GM18498 (cell line): ENCODE measurements at regions not wholly inside any gene's neighbourhood (a gene's known extent, or its start where the extent isn't known, plus 50 kb on each side); places are given as distances from the start of the nearest gene placed in this dataset.

Experiments
- ATAC-seq: cut with Tn5 transposase; IDR thresholded peaks from one replicate; pipeline ENCODE4 v1.9.1; 2021; ENCODE audit warnings: mild to moderate bottlenecking, moderate library complexity; ENCODE audit not compliant: unreplicated experiment

DNA sequence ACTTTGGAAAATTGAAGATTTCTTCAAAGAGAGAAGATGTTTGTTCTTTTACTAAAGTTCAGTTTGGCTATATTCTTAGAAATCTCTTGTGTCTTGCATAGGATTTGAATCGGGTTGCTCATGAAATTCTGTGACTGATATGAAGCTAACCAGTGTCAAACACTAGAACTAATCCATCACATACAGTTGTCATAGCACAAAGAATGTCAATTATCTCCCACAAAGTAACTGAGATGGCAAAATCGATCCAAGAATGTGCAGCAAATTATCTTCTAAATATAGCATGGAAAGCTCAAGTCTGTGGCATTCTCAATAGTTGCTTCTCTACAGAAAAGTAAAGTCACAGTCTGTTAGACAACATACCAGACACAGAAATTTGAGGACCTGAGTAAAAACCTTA lies 768.1 kb upstream of the LRRN3 start:
- no peak for ATAC-seq

DNA sequence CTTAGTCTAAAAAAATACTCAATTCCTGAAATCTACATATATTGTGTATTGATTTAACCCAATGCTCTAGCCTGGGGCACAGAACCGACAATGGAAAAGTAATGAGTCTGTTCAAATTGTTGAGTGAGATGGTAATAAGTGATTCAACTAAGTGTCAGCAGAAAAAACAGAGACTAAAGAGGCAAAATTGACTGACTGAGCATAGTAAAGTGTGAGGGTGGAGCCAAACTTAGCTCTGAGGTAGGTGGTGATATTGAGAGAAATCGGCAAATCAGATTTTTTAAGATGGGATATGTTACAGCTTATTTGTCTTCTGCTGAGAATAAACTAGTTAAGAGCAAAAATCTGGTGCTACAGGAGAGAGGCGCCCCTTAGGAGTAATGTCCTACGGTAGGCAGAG lies 764.0 kb upstream of the LRRN3 start:
- ATAC-seq, result no peak

DNA sequence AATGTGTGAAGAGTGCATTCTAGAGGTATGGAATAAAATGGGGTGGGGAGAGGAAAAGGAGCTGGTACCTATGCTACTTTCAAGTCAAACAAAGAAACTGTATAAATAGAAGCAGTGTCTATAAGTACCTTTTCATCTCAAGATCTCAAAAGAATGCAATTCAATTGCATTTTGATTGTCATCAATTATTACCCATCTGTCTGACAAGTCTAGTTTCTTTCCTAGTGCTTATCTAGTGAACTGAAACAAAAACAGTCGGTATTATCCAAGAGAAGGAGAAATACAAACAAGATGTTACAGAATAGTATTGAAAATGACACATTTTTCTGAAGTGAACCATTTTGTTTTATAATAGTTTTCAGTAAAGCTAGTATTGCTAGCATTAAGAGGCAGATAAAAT lies 754.5 kb upstream of the LRRN3 start:
- no peak for ATAC-seq

DNA sequence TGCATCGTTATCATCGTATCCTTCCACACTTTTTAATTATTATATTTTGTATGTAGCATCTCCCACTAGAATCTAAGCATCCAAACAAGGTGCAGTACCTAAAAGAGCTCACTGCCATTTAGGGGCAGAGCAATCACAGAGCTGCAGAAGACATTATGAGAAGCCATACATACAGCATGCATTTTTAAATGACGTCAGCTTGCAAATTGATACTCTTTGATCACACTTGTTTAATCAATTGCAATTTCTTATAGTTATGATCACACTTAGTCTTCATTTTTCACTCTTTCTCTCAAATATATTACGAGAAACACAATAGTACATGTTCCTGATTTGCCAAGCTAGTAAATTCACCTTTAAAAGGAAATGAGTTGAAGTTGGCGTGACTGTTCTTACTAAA lies 753.3 kb upstream of the LRRN3 start:
- no peak for ATAC-seq

DNA sequence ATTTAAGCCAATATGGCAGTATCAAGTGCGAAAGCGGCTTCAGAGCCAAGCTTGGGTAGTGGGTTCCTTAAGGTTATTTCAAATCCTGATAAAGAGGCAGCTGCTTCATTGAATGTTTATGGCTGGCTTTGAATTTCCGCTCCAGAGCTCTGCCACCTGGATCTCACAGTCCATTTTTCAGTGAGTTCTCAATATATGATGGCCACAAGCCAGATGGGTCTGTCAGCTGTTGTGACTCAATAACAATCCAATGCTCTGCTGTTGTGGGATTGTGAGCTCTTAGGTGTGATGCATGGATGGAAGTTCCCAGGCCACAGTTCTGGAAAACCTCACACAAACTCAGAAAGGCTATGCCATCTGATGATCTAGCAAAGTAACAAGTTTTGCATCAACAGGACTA lies 743.8 kb upstream of the LRRN3 start:
- ATAC-seq, result no peak

DNA sequence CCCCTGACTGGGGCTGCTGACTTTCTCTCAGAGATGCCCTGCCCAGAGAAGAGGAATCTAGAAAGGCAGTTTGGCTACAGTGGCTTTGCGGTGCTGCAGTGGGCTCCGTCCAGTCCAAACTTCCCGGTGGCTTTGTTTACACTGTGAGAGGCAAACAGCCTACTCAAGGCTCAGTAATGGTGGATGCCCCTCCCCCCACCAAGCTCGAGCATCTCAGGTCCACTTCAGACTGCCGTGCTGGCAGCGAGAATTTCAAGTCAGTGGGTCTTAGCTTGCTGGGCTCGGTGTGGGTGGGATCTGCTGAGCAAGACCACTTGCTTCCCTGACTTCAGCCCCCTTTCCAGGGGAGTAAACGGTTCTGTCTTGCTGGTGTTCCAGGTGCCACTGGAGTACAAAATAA lies 734.5 kb upstream of the LRRN3 start:
- ATAC-seq, result no peak

DNA sequence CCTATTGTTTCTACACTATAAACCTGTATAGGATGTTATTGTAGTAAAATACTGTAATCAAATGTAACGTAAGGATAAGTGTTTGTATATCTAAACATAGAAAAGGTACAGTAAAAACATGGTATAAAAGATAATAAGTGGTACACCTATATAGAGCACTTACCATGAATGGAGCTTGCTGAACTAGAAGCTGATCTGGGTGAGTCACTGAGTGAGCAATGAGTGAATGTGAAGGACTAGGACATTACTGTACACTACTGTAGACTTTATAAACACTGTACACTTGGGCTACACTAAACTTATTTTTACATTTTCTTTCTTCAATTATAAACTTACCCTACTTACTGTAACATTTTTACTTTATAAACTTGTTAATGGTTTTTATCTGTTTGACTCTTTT lies 732.9 kb upstream of the LRRN3 start:
- ATAC-seq, result no peak

DNA sequence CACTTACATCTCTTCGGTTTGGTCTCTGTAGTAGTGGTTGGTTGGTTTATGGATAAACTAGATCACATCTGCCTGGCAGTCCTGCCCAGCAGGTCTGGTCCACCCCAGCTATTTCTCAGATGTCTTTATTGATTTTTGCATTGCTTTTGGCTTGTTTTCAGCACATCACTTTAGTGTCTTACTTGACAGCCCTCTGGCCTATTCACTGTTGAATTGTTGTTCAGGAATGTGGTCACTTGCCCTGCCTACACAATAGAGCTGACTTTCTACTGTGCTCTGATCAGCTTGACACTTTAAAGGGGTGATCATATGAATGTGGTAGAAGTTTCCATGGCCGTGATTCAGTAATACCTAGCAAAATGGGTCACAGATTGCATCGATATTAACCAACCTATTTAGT lies 719.2 kb upstream of the LRRN3 start:
- no peak for ATAC-seq

DNA sequence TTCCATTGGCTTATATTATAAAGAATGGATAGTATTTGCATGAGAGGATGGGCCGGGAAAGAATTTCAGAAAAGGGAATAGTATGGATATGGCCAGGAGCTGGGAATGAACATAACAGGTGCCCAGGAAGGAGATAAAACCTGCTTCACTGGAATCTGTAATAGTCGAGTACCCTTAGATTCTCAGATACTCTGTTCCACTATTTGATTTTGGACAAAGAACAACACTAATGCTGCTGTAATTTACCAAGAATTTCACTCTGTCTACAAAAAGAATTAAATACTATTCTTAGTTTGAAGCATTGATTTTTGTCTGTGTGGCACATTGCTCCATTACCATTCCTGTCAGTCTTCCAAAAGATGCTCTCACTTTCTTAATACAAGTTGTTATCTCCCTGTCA lies 718.2 kb upstream of the LRRN3 start:
- ATAC-seq, result no peak

DNA sequence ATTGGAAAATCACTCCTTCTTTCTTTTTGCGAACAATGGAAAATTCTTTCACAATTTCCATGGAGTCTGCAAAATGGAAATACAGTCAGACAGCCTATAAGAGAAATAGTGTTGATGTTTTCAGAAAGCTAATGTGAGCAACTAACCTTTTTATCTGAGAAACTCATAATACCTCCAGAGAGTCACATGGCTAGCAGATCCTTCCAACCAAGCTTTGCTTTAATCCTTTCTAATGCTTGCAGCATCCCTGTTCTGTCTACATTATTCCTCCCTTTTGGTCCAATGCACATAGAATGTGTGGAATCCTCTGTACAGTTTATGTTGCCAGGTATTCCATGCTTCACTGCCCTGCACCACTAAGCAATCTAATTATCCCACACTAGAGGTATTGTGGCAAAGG lies 717.5 kb upstream of the LRRN3 start:
- ATAC-seq, result no peak

DNA sequence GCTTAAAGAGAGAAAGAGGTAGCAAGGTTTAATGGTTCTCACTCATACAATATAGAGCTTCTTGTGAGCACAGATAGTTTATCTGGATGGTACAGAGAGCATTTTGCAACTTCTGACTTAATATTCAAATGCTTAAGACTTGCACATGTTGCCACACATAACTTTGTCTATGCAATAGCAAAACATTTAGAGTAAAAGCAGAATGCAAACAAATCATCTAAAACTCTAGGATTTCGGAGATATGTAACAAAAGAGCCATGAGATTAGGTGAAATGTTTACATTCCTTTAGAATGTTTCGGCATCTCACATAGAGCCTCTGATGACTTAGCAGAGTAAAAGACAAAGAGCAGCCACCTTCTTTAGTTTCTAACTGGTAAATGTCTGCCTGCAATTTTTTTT lies 717.1 kb upstream of the LRRN3 start:
- no peak for ATAC-seq

DNA sequence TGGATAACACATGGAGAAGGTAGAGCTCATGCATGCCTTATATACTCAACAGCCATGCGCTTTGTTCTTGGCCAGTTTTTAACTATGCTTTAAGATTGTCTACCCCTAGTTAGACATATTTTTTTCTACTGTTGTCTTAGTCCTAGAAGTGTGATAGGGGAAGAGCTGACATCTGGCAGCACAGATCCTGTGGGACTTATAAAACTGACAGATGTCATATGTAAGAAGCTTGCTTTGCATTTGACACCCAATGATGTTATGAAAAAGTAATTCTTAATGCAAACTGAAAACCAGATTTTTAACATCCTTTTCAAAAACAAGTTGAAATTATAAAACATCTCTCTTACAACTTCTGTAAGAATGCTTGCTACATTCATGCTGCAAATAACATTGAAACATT lies 715.9 kb upstream of the LRRN3 start:
- no peak for ATAC-seq

DNA sequence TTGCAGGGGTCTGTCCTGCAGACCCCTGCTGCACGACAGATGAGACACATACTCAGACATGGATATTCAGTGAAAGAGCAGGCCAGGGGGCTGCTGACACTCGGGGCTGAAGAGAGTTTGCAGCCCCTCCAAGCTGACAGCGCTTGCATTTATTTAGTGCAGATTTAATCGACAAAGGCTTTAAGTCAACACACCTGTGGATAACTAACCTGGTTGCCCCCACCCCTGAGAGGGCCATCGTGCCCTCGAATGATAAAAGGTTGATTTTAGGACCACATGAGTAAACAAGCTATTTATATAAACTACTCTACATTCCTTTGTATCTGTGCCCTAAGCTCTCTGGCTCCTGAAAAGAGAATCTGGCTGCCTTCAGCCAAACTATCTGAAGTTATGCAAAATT lies 708.2 kb upstream of the LRRN3 start:
- ATAC-seq, result no peak

DNA sequence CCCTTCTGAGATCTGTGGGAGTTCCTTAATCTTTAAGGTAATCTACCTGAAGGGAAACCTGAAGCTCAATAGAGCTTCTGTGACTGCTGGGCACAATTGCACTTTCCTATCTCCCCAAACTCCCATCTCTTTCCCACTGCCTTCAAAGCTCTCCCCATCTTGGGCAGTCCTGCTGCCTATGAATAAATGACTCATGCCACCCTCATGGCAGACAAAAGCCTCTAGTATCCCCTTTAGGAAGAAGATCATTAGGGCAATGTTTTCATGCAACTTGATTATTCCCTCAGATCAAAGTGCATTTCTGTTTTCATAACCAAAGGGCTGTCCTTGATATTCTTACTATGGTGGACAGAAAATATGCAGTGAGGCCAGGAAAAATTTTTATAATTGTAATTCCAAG lies 704.9 kb upstream of the LRRN3 start:
- ATAC-seq, result no peak

DNA sequence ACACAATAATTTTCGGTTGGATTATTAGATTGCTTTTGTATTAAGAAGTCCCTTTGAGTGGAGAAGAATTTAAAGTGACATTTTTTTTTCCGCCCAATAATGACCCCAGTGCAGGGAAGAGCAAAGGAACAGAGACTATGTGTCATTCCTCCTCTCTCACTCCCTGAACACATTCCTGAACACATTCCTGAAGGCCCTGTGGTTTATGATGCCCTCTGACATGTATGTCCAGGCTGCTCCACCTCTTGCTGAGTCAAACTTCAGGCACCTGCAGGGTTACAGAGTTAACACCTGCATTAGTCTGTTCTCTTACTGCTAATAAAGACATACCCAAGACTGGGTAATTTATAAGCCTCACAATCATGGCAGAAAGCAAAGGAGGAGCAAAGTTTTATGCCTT lies 704.0 kb upstream of the LRRN3 start:
- no peak for ATAC-seq

DNA sequence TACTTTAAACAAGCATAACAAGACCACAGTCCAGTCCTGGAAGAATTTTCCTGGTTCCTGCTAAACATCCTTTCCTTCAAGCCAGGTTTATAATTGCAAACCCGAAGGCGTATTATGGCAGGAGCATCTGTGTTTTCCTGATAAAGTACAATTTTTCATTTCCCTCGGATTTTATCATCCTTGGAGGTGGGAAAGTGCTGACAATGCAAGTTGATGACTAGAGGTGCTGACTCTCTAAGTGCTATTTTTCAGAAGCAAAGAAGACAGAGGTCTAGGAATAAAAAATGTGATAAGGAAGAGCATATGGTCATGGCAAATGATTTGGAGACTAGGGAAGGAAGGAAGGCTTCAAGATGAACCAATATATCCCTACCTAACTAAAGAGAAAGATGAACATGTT lies 703.2 kb upstream of the LRRN3 start:
- no peak for ATAC-seq

DNA sequence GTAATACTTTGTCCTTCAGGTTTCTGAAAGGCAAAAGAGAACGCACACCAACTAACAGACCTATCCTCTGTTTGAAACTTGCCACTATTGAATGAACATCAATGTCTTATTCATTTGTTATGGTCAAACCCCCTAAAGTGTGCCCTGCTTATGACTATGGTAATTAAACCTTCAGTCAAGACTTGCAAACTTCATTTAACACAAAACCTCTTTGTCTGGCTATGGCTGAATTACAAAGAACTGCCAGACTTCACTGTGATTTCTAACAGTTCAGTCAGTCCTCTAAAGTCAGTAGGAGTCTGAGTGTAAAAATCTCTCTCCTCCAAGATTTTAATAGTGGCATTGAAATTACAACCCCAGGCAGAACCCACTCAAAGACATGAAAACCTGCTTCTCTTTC lies 702.5 kb upstream of the LRRN3 start:
- ATAC-seq, result no peak

DNA sequence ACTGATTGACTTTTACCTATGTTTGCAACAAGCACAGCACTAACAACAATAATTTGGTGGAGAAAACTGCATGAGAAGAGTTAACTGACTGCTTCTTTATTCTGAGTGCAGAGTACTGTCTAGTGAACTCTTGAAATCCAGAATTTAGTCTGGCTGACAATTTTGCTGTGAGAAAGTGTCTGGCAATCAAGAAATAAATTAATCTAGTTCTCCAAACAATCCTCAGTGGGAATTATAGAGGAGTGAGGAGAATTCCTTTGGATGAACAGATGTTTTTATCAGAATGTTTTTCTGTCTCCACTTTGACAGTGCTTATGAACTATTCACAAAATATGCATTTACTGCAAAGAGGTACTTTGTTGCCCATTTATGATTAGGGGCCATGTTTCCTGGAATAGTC lies 694.9 kb upstream of the LRRN3 start:
- no peak for ATAC-seq

DNA sequence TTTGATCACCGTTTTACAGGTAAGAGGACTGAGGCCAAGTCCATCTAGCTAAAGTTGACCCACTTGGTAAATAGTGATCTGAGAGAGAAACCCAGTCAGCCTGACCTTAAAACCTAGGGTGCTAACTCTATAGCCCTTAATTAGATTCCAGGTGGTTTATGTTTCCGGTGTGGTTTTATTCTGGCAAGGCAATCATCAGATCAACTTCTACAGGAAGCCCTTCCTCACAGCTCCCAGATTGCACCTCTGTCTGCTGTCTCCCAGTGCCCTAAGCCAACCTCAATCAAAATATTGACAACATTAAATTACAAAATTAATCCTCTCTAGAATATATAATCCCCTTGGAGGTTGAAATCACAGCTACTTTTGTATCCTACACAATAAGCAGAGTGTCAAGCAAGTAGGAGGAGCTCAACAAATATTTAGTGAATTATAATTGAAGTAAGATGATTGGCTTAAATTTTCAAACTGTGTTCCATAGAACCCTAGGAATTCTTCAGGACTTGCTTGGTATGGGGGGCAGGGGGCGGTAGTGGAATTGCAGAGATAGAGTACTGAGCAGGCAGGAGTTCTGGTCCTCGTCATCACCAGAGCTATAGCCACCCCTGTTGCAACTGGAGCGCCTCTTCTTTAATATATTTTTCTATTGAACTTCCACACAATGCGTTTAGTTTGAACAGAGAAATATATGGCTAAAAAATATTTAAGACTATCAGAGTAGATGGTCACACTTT lies 692.8 kb upstream of the LRRN3 start:
- ATAC-seq, result no peak

DNA sequence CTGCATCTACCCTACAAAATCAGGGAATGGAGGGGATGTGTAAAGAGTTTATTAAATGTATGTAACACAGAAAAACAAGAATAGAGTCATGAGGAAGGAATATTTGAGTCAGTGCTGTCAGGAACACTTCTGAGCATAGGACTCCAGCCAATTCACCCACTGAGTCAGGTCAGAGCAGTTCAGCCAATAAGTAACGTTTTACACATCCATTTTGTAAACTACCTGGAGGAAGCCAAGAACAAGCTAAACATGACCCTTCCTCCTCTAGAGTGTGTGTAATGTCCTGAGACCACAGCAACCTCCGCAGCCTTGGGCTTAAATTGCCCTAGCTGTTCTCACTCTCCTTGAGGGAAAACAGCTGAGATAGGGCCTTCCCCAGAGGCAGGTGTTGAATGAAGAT lies 691.5 kb upstream of the LRRN3 start:
- no peak for ATAC-seq

DNA sequence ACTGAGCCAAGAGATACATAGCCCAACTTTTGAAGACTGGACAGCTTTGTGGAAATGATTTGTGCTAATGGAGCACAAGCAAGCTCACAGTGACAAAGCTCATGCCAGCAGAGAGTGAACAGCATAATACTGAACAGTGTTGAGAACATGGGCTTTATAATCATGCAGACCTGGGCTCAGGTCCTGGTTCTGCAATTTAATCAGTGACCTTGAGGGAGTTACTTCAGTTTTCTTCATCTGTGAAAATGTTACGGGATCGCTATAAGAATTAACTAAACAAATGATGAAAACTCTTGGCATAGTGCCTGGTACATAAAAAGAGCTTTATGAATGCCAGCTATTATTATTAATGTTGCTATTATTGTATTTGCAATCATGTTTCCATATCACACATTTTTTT lies 690.5 kb upstream of the LRRN3 start:
- no peak for ATAC-seq

DNA sequence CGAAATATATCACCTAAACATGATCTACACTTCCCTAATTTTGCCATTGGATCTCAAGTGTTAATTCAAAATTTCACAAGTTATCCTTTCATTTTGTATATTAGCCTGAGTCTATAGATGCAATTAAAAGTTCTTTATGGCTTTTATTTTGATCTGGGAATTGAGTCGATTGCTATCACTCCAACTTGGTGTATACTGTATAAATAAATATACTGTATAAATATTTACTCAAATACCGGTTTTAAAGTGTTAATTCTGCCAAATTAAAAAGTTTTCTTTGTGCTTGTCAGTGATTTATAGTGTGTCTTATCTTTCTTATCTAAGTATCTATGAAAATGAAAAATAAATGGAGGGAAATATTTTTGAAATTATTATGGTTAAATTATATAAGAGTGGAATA lies 683.7 kb upstream of the LRRN3 start:
- no peak for ATAC-seq

DNA sequence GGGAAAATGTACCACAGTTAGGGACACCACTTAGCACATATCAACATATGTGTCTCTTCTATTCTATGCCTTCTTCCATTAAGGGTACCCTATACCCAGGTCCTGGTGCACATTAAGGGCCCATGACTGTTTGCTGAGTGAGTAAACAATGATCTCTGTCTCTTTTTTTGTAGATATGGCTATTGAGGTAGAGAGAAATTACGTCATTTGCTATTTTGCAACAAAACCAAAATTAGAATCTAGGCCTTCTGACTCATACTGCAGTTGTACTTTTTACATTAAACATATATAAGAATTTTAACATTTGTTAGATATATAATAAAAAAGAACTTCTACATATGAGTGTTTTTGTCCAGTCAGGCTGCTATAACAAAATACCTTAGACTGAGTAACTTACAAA lies 683.2 kb upstream of the LRRN3 start:
- ATAC-seq, result no peak

DNA sequence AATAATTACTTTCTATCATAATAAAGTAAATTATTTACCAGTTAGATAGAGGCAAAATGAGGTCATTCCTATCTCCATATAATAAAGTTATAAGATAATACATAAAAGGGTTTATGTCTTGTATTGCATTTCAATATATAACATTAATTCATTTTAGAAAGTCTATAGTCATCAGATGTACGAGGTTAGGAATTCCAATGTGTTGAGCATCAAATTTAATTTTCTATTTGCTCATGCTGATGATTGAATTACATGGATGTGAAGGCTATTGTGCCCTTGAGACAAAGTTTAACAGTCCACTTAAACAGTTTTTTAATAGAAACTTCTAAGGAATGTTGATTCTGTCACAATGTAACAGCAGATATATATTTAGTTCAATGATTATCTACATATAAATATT lies 678.3 kb upstream of the LRRN3 start:
- no peak for ATAC-seq
